Activated B cell treated with CpG ODN at 0.5 μM for 24 hours (primary cell): ENCODE measurements at regions not wholly inside any gene's neighbourhood (a gene's known extent, or its start where the extent isn't known, plus 50 kb on each side); places are given as distances from the start of the nearest gene placed in this dataset.

Experiments
- ATAC-seq: fragments of 200-7000 bp; cut with Tn5 transposase; one replicate; pipeline ENCODE4 v1.10.0; 2021; ENCODE audit warnings: low read depth, mild to moderate bottlenecking, moderate library complexity
- CTCF ChIA-PET: fragments of 350-600 bp; sonication (Branson Sonifier 250); formaldehyde crosslinking; loops from one replicate; lab custom pipeline; 2021; ENCODE audit warnings: antibody characterized with exemption; lab: Charles Lee
- POLR2A ChIA-PET: fragments of 350-600 bp; sonication (Branson Sonifier 250); formaldehyde crosslinking; loops from one replicate; lab custom pipeline; 2021; ENCODE audit warnings: antibody characterized with exemption; lab: Charles Lee
- DNase-seq: peaks from one replicate; pipeline ENCODE4 v3.0.0; 2022
- H3K27ac Mint-ChIP-seq: one replicate; pipeline ENCODE4 v1.8.0; 2020; ENCODE audit warnings: mixed read lengths
- H3K27me3 Mint-ChIP-seq: one replicate; pipeline ENCODE4 v1.8.0; 2021; ENCODE audit warnings: mixed read lengths
- H3K36me3 Mint-ChIP-seq: one replicate; pipeline ENCODE4 v1.8.0; 2021; ENCODE audit warnings: low read depth, mixed read lengths
- H3K4me1 Mint-ChIP-seq: one replicate; pipeline ENCODE4 v1.8.0; 2021; ENCODE audit warnings: mixed read lengths
- H3K4me3 Mint-ChIP-seq: one replicate; pipeline ENCODE4 v1.8.0; 2020; ENCODE audit warnings: mild to moderate bottlenecking, mixed read lengths
- H3K9me3 Mint-ChIP-seq: one replicate; pipeline ENCODE4 v1.8.0; 2020; ENCODE audit warnings: mixed read lengths
- CTCF ChIP-seq: fragments of 200-600 bp; IDR thresholded peaks from one replicate; pipeline ENCODE4 v1.8.0; 2022; ENCODE audit warnings: antibody characterized with exemption, mild to moderate bottlenecking
- intact Hi-C: fragments of 100-400 bp; cut with micrococcal nuclease; formaldehyde crosslinking; loops from one replicate; pipeline ENCODE4 v1.15.1; 2024

GRCh38 chr11:97854877-97855276, 1165.9 kb upstream of the CNTN5 start:
- Mint-ChIP-seq H3K36me3 (no peaks in the 10 kb centered on the region), H3K4me3 (no peak overlapping the region), H3K27me3 (no peaks in the 10 kb centered on the region), H3K9me3 (no peaks in the 10 kb centered on the region), H3K27ac (no peak overlapping the region), H3K4me1 (no peaks in the 10 kb centered on the region)
- no peak for TF ChIP-seq CTCF
- intact Hi-C loops: no loop called here
- DNase-seq (no peak), ATAC-seq (no peak)
- ChIA-PET POLR2A (no interaction called here), CTCF (no interaction called here)

GRCh38 chr11:97856666-97857065, 1164.1 kb upstream of the CNTN5 start:
- Mint-ChIP-seq H3K27ac (no peak overlapping the region), H3K27me3 (no peaks in the 10 kb centered on the region), H3K4me3 (no peak overlapping the region), H3K9me3 (peaks cover 2% of the 10 kb centered on the region), H3K4me1 (no peaks in the 10 kb centered on the region), H3K36me3 (no peaks in the 10 kb centered on the region)
- ChIA-PET POLR2A (no interaction called here), CTCF (no interaction called here)
- ATAC-seq (no peak), DNase-seq (no peak)
- no peak for TF ChIP-seq CTCF
- intact Hi-C loops: no loop called here

DNA sequence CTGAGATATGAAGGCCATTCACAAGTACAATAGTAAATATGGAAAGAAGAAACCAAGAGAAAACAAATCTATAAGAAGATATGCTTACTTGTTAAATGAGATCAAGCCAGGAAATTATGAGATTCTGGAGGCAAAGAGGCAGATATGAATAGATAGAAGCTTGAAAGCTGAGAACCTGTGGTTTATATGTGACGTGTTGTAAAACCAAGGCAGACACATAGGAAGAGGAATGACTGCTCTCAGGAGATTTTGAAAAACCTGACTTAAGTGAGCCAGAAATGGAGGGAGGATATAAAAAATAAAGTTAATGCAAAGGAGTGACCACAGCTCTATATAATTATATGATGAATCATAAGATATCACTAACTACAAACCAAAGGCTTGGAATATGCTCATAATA, 1160.5 kb upstream of the CNTN5 start:
- TF ChIP-seq CTCF: no peak
- Mint-ChIP-seq H3K9me3 (peaks cover 13% of the 10 kb centered on the region), H3K4me3 (no peak overlapping the region), H3K27me3 (no peaks in the 10 kb centered on the region), H3K27ac (no peak overlapping the region), H3K4me1 (no peaks in the 10 kb centered on the region), H3K36me3 (no peaks in the 10 kb centered on the region)
- ChIA-PET POLR2A (no interaction called here), CTCF (no interaction called here)
- intact Hi-C loops: no loop called here
- ATAC-seq (no peak), DNase-seq (no peak)

DNA sequence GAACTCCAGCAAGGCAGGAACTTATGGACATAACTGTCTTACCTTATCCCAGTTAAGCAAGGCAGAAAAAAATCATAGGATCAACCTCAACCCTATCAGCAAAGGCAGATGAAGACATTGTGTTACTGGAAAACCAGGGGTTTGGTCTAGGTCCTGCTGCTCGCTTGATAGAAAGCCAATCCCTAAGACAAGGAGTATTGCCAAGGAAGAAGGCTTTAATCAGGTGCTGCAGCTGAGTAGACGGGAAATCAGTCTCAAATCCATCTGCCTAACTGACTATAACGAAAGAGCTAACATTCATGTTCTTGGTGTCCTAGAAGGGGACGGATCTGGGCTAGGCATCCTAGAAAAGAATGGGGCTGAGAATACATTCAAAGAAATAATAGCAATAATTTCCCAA, 1158.7 kb upstream of the CNTN5 start:
- POLR2A ChIA-PET: no interaction called here
- intact Hi-C loops: no loop called here

GRCh38 chr11:97865424-97866012, 1155.2 kb upstream of the CNTN5 start:
- TF ChIP-seq CTCF: no peak
- no peaks in the 10 kb centered on the region for H3K4me1 Mint-ChIP-seq
- H3K27ac Mint-ChIP-seq: no peak overlapping the region
- POLR2A ChIA-PET: no interaction called here
- CTCF ChIA-PET: no interaction called here
- DNase-seq (no peak), ATAC-seq (no peak)
- intact Hi-C loops: no loop called here
- no peaks in the 10 kb centered on the region for H3K36me3 Mint-ChIP-seq
- peaks cover 16% of the 10 kb centered on the region for H3K9me3 Mint-ChIP-seq
- no peak overlapping the region for H3K4me3 Mint-ChIP-seq
- H3K27me3 Mint-ChIP-seq: no peaks in the 10 kb centered on the region

More for the DNA sequence above, 1158.7 kb upstream of the CNTN5 start:
- Mint-ChIP-seq H3K27me3 (no peaks in the 10 kb centered on the region), H3K36me3 (no peaks in the 10 kb centered on the region), H3K27ac (no peak overlapping the region), H3K9me3 (peaks cover 13% of the 10 kb centered on the region), H3K4me1 (no peaks in the 10 kb centered on the region), H3K4me3 (no peak overlapping the region)
- TF ChIP-seq CTCF: no peak
- CTCF ChIA-PET: no interaction called here
- DNase-seq (no peak), ATAC-seq (no peak)
